GM21619 (cell line): ENCODE measurements at regions not wholly inside any gene's neighbourhood (a gene's known extent, or its start where the extent isn't known, plus 50 kb on each side); places are given as distances from the start of the nearest gene placed in this dataset.

Experiments
- ATAC-seq: cut with Tn5 transposase; IDR thresholded peaks from one replicate; pipeline ENCODE4 v1.9.1; 2021; ENCODE audit not compliant: unreplicated experiment

DNA sequence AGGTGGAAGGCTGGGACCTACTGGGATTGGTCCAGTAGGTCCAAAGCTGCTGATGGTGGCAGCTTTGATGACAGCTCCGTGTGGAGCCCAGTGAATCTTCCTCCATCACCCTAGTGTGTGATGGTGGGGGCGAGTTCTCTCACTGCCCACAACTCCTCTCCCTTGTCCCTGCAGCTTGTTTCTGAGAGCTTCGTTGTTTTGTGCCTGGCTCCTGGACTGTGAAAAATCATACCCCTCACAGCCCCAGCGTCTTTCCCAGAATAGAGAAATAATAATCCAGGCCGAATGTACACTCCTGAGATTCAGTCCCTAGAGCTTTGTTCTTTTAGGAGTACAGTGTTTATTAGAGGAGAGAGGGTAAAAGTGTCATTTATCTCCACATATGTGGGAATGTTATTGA lies 372.2 kb downstream of the ENC1 start:
- no peak for ATAC-seq

DNA sequence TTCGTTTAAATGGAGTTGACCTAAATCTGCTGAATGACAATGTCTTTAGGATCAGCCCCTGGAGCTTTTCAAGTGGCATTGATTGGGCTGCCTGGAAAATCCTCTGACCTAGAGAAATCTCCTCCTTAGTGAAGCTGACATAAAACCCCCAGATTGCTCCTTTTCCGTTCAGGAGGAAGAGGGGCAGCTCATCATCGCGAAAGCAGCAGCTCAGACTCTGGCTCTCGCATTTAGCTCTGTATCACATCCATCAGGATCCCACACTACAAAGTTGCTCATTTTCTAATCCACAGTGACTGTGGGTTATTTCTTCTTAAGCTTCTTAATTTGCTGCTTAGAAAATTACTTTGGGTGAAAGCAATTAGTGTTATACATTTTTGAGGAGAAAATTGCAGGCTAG lies 373.7 kb downstream of the ENC1 start:
- no peak for ATAC-seq

DNA sequence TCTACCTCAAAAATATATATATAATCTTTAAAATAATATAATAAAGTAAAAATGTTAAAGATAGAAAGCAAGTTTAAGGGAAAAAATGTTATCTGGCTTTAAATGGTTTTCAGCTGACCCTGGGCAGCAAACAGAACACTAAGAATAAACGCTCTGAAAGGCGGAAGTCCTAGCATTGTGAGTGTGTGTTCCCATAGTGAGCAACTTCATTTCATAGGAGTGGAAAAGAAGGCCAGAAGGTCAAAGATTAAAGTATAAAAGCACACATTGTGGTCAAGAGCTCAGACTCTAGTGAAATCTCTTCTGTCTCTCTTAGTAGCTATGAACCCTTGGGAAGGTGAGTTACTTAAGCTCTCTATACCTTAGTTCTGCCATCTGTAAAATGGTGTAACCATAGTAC lies 374.4 kb downstream of the ENC1 start:
- ATAC-seq, result no peak

DNA sequence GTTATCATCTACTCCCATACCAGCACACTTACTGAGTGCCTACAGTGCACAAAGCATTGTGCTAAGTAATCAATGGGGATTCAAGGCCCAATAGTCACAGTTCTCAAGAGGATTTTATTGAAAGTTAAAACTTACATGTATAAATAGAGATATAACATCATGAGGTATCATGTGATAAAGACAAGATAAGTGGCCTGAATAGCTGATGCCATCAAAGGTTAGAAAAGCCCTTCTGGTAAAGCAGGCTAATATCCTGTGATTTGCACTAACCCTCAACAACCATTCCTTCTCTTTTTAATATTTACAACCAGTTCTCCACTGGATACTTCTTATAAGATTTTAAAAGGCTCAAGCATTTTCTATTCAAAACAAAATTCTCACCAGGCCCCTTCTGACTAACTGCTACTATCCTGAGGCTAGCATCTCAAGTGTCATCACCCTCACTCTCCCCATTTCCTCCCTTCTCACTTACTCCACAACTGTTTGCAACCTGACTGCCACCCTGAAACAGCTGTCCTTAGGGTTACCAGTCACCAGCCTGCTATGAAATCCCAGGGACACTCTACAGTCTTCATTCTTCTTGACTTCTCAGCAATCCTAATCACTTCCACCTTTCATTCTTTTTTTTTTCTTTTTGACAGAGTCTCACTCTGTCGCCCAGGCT lies 377.9 kb downstream of the ENC1 start:
- ATAC-seq, result no peak

DNA sequence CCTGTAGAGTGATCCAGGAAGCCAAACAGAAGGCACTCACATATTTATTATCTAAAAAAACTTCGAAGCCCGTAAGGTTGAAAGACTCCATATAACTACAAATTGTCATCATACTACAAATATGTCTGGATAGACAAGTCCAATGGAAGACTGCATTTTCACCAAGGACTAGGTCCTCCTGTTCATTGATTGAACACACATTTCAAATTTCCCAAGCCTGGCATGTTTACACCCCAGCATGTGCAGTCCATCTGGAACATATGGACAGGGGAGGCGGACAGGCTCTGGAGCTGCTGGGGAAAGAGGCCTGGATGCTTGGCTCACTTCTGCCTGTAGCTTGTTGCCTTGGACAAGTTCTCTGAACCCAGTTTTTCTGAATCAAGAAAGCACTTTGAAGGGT lies 378.7 kb downstream of the ENC1 start:
- no peak for ATAC-seq

DNA sequence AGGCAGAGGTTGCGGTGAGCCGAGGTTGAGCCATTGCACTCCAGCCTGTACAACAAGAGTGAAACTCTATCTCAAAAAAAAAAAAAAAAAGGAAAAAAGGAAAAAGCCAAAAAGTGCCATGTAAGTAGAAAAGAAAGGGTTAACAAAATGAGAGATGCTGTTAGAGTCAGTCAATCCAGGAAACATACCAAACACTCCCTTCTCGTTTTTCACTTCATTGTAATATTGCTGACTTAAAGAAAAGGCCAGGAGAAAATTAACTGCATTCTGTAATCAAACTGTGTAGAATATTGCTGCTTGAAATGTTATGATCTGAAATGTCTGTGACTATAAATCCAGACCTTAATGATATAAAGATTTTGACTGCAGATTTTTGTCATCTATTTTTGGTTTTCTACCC lies 379.1 kb downstream of the ENC1 start:
- ATAC-seq, result no peak

DNA sequence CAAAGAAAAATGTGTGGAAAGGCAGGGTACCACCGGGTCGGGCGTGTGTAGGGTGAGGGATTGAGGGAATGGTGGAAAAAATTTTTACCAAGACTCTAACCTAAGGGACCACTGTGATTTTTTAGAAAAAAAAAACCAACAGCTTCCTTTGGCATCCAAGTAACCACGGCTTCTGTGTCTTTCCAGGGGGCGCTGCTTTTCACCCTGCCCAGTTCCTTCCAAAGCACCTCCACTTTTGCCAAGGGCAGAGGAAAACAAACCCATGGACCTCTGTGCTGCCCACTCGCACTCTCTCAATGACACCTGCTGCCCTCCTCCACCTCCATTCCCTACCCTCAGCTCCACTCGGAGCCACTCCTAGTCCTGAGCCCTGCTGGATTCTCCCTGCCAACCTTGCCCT lies 381.0 kb downstream of the ENC1 start:
- no peak for ATAC-seq

DNA sequence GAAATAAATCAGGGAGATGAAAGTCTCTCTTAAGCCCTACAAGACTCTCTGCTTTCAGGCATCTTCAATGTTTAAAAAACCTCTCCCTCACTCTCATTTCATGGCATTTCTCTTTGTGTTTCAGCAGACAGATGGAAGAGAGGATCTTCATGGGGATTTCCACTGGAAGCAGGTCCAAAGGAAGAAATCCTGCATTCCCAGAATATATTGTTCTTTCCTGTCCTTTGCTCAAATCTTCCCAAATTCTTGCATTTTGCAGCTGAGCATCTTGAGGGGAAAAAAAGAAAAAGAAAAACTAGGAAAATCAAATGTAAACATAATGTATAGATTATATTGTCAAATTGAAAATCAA lies 382.2 kb downstream of the ENC1 start:
- no peak for ATAC-seq

DNA sequence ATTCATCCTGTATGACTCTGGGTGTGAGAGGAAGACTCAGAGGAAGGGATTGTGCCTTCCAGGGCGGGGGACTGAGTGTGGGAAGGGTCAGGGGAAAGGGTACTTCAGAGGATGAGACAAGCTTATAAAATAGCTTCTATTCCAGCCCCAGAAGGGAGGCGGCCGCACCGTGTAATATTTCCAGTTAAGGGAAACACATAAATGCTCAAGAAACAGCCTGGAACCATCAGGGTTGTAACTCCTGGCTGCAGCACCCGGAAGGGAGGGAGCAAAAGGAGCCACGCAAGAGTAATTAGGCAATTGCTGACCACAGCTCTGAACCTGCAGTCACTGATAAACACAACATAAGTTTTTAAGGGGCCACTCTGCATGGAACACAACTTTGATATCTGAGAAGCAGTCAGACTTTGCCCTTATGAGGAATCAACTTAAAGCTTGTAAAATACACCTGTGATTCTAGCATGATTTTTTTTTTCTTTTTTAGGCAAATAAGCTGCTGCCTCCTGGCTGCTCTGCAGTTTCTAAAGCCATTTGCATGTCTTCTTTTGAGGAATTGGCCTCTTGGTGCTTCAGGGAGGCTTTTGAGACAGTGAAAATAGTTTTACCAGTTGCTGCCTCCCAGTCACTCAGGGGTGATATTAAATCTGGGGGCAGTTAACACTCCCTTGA lies 382.7 kb downstream of the ENC1 start:
- no peak for ATAC-seq

DNA sequence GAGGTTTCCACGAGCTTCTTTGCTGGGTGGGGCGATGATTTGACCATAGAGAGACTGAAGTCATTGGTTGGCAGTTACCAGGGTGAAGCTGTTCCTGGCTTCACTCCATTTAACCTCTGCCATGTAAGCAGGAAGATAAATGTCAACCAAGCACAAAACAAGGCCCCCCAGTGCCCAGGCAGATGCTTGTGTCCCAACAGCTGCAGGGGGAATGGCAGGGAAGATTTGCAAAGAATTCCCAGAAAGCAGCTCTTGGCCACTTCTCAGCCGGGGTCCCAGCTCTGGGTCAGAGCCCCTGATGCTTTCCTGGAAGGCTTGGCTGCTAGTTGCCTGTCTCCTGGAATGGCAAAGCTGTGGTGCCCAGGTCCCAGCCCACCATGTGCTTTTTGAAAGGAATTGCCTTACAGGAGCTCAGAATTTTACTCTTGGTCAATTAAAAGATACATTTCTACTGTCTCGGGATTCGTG lies 383.4 kb downstream of the ENC1 start:
- ATAC-seq, result no peak

DNA sequence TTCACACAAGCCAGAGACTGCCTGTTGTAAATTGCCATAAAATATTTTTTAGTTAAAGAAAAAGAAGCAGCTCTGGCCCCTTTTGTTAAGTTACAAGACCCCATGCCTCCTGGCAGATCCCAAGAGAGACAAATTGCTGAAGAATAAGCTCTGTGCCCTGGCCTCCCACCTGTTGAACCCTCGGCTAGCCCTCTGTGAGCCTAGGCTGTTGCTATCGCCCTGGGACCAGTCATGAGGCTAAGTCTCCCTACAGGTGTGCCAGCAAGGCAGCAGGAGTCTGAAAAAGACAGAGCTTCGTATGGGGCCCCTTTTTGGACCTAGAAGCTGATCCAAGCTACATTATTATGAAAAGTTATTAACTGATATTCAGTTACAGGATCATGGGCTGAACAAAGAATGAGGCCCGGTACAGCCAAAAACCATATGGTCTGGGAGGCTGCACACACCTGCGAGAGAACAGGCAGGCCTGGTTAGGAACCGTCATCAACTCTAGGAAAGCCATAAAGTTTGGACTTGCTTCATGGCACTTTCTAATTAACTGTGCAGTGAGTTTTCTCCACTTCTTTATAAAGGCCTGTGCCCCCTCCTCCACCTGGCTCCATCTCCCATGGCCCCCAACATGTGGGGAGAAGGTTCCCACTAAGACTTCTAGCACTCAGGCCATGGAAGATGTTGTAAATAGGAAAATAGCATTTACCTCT lies 384.7 kb downstream of the ENC1 start:
- no peak for ATAC-seq

DNA sequence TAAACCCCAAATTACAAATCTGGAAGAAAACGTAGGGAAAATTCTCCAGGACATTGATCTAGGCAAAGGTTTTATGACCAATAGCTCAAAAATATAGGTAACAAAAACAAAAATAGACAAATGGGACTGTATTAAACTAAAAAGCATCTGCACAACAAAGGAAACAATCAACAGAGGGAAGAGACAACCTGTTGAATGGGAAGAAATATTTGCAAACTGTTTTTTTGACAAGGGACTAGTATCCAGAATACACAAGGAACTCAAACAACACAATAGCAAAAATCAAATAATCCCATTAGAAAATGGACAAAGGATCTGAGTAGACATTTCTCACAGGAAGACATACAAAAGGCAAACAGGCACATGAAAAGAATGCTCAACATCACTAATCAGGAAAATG lies 386.3 kb downstream of the ENC1 start:
- no peak for ATAC-seq

DNA sequence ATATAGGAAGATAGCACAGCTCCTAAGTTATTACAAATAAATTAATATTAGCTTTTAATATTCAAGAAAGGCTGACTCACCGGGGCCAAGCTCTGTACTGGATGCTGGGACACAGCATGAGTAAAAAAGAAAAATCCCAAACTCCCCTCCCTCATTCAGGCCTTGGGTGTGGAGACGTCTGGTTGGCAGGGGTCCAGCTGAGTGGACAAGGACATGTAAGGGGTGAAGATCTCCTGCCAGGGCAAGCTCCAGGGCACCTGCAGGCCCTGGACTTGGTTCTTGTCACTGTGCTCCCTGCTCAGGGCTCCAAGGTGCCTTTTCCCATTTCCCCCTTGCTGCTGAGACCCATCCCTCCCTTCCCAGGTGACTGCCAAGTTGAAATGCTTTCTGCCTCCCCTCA lies 388.5 kb downstream of the ENC1 start:
- ATAC-seq, result no peak

DNA sequence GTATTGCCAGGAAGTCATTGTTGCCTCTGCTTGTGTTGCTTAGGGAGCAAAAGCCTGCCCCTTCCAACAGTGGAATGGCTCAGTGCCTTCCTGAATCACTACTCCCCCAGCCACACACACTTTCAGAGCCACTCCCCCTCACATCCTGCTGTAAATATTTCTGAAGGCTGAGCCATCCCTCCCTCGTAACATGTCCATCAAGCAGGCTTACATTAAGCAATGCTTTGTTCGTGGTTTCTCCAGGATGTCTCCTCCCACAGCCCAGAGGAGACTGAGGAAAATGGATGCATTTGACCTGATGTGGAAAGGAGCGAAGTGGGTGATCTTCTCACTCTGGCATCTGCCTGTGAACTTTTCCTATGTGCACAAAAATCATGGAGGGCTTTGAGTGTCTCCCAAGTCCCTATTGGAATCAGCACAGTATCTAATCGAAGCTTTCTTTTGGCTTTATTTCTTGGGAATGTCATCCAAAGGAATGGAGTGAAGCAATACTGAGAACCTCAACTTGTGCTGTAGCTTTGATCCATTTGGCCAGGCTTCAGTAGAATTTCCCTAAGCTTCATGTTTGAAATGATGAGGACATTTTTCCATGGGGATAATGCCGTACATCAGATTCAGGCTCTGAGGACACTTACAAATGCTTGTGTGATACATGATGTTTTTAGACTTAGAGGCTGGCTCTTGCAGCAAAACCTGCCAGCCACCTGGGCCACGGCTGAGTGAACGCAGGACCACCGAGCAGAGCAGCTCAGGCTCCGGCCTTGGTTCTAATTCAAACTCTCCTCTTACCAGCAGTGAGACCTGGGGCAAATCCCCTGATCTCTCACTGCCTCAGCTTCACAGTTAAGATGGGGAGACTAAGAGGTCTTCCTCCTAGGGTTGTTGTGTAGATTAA lies 389.1 kb downstream of the ENC1 start:
- no peak for ATAC-seq

DNA sequence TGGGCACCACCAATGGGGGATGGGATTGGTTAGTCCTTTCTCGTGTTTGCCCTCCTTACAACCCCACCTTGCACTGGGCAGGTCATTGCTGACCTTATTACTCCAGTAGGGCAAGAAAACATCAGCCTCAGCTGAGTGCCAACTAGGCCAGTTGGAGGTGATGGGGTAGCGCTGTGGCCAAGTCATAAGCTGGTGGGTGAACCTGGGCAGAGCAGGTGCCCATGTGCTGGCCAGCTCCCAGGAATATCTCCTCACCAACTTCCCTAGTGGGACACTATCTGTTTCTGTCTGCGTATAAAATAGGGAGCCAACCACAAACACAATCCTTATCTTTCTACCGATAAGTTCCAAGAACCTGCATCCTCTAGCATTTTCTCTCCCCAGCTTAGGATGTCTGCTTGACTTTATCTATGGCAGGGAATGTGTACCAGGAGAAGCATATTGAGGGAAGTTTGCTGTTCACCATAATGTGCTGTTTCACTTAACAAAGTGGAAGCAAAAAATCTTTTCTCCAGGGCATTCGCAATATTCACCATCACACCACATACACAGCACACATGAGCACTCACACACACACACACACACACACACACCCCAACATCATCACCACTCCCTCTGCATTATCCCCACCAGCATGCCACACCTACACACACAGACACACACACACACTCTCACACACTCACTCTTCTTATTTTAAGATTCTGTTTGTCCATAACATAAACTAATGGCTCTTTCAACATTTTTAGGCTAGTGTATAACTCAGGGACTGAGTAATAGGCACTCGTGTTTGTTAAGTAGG lies 390.0 kb downstream of the ENC1 start:
- ATAC-seq, result no peak

DNA sequence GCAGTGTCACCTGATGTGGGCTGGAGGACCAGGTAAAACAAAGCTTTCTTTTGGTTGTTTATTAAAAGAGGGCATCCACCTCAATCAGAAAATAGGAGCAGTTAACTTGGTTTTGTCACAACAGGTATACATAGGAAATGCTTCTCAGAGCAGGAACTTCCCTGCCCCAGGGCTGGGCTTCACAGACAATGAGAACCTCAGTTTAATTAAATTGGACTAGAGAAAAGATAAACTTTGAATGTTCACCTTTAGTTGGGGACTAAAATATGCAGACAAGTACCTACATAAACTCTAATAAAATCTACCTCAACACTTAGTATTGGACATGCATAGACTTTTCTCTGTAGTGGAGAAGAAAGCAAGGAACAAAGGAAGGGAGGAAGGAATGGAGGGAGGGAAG lies 392.0 kb downstream of the ENC1 start:
- no peak for ATAC-seq

DNA sequence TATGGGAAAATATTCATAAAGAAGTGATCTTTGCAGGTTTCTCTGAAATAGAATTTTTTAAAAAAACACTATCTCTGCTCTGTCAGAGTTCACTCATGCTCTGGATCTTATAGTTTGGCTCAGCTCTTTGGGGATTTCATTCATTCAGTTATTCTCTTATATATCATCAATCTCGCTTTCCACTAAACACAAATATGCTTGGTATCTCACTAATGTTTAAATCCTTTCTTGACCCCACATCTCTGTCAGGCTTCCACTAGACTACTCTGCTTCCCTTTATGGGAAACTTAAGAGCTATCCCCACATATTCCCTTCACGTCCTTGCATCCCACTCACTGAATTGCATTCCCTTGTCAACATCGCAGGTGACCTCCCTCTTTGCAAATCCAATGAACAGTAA lies 396.1 kb downstream of the ENC1 start:
- no peak for ATAC-seq

DNA sequence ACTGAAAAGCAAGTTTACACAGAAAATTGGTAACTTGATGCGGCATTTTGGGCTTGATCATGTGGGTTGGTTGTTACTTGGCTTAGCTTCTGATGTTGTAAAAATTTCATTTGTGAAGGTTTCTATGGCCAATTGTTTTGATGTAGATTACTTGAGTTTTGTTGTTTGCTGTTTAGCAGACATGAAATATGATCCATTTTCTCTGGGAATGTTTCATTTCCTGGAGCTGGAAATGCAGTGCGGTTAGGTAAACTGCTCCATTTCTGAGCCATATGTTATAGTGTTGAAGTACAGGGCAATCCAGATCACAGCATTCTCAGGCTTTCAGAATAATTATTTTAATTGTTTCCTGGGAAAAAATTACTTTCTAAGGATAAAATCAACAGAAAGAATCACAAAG lies 396.9 kb downstream of the ENC1 start:
- ATAC-seq, result no peak

DNA sequence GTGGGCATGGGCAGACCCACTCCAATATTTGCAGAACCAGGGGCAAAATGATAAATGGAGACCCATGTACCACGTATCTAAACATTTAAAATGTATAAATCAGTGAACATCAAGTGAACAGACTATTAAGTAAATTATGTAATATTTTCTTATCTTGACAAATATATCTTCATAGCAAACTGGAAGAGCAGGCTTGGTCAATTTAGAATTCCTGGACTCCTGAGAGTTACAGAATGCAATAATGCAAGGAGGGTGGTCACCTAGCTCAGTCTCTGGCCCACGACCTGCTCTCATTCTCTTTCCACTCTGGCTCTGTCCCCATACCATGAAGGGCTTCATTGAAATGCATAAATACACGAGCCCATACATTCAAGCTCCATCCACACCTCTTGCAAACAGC lies 398.0 kb downstream of the ENC1 start:
- ATAC-seq, result no peak

DNA sequence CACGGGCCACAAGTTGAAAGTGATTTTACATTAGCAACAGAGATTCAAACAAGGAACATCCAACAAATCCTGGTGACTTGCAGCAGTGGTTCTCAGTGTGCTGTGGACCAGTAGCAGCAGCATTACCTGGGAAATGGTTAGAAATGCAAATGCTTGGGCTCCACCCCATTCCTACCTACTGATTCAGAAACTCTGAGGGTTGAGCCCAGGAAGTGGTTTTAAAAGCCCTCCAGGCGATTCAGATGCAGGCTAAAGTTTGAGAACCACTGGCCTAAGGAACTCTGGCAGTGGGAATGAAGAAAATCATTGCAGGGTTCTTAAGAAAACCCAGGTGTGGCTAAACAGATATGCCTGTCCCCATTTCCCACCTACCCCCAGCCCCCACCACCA lies 398.8 kb downstream of the ENC1 start:
- no peak for ATAC-seq
